ENCODE measurements at regions not wholly inside any gene's neighbourhood (a gene's known extent, or its start where the extent isn't known, plus 50 kb on each side); places are given as distances from the start of the nearest gene placed in this dataset.
"Not testable (repeated sequence)": the region's sequence is repeated elsewhere in the genome, so short reads cannot be mapped to it uniquely, and the experiment has no call there.

DNA sequence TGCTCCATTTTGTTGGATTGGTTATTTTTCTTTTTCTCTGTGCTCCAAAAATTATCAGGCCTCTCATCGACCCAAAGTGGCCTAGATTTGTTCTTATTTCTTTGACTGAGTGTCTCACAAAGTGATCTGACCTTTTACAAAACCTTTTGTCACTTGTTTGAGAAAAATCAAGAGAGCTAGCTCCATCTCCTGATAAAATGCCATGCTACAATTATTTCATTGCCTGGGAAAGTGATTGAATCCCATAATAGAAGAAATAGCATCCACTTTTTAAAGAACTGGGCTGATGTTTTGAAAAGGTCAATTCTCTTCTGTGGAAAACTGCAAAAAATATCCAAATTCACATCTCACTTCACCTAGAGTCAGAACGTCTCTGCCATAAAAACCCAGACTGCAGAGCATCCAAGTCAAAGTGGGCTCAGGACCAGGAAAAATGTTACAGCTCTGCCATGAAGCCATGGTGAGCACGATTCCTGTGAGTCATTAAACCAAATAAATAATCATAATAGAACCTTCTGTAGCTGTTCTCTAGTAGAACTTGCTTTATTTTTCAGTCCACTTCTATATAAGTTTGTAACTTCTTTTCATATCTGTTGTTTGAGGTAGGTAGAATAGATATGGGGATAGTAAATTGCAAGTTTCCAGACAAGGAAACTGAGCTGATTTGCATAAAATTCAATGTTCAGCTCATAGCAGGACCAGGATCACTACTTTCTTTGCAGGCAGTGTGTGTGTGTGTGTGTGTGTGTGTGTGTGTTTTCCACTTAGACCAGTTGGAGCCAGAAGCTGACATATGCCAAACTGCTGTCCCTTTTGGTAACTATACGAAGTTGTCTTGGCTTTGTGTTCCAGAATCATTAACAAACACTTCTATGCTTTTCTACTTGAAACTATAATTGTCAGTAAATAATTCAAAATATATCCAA, 632.5 kb upstream of the ANKRD30A start:
- DNase-seq (ENCODE audit: low read depth): peak; percentile 80

GRCh38 chr10:36491926-36492325, 633.5 kb upstream of the ANKRD30A start:
- DNase-seq (ENCODE audit: low read depth): no peak

DNA sequence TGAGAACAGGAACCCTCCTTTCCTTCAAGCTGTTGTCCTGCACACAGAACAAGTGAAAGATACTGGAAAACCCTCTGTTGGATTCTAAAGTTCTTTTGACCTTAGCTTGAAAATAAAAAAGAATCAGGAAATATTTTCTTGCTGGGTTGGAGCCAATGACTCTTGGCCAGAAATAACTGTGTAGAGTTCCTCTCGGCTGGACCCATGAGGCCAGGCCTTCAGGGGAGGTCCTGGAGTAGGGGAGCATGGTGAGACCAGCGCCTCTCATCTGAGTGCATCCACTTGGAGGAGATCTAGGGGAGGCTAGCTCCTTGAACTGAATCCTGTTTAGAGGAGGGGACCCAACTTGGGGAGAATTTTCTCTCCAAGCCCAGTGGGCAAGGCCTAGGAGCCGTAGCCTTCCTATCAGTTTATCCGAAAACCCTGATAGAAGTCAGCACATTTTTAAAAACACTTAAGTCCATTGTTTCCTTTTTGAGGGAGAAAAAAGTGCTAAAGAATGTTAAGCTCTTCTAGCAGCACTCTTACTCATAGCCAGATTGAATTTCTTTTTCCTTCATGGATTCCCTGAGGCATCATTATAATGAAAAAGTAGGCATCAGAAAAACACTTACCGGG, 635.7 kb upstream of the ANKRD30A start:
- peak; percentile 80 for DNase-seq (ENCODE audit: low read depth)

- DNase-seq (ENCODE audit: low read depth): no peak
Measured at GRCh38 chr10:36489181-36489580, 636.2 kb upstream of the ANKRD30A start.

DNA sequence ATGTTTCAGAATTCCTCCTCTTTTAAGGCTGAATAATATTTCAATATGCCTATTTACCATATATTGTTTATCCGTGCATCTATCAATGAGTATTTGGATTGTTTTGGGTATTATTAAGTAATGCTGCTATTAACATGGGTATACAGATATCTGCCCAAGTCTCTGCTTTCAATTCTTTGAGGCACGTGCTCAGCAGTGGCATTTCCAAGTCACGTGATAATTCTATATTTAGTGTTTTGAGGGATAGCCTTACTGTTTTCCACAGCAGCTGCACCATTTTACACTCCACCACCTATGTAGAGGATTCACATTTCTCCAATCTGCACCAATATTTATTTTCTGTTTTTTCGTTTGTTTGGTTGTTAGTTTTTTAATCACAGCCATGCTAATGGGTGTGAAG, 636.8 kb upstream of the ANKRD30A start:
- DNase-seq (ENCODE audit: low read depth): no peak

DNA sequence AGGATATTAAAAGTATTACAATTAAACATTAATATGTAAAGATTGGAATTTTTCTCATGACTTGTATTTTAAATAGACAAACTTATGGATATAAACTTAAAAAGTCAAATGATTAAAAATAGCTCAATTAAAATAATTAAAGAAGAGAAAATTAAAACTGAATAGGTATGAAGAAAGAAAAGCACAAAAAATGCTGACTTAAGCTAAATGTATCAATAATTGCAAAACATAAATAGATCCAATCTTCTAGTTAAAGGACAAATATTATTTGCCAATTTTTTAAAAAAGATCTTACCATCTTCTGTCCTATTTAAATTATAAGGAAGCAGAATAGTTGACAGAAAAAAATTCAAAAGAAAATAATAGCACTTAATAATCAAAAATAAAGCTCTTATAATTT, 646.3 kb upstream of the ANKRD30A start:
- DNase-seq (ENCODE audit: low read depth): no peak

DNA sequence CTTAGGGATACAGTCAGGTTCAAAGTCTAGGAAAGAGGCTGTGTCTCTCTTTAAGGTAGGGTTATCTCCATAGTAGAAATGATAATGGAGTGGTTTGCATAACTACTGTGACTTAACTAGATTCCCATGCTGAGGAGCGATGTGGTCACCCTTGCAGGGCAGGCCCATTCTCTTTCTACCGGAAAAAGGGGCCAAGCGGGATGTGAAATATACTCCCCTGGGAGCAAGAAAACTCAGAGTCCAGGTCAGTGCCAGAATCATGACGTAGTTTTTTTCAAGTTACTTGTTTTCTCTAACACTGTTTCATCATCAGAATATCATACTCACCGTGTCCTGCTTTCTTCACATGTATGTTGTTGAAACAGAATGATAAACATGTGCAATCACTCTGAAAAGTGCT, 649.0 kb upstream of the ANKRD30A start:
- DNase-seq (ENCODE audit: low read depth): no peak

GRCh38 chr10:36475746-36476145, 649.7 kb upstream of the ANKRD30A start:
- DNase-seq (ENCODE audit: low read depth): no peak

DNA sequence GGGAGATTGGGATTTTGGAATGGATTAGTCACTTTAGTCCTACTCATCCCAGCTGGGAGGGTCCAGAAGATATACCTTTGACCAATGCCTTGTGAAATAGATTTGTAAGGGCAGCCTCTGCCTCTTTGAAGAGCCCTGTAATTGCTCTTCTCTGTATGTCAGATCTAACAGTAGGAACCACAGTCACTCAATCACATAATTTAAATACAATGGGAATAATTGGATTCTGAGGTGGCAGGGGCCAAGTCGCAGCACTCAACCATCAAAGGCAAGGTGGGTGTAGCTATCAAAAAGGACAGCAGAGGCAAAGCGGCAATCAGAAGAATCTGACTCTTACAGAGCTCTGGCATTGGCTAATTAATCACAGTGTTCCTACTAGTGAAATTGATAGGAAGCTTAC, 650.9 kb upstream of the ANKRD30A start:
- no peak for DNase-seq (ENCODE audit: low read depth)

DNA sequence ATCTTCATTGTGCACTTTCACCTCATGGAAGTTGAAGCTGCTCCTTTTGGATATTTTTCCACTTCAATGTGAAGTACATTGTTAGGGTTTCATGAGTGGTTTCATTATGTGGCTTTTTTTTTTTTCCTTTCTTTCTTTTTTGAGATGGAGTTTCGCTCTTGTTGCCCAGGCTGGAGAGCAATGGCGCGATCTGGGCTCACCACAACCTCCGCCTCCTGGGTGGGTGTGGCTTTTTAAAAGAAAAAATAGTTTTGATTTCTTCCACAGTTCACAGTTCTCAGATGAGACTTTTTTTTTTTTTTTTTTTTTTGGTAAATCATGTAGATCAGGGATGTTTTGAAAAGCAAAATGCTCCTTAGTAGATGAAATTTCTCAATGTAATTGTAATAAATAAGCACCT, 652.3 kb upstream of the ANKRD30A start:
- DNase-seq (ENCODE audit: low read depth): no peak

DNA sequence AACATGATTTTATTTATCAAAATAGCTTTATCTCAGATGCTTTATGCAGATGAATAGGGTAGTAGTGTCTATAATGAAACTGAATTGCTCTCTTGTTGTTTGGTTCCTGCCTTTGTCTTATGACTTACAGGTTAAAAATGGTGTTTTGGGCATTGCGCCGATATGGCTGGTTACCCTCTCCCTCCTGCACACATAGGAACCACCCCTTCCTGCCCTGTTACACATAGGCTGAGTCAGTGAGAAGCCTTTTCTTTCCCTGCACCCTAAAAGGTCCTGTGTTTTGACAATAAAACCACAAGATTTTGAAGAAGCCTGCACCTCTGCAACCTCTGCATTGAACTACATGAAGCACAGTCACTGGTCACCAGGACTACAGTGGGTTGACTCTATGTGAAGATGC, 655.8 kb upstream of the ANKRD30A start:
- peak; percentile 83 for DNase-seq (ENCODE audit: low read depth)

- no peak for DNase-seq (ENCODE audit: low read depth)
Measured at GRCh38 chr10:36468620-36469019, 656.8 kb upstream of the ANKRD30A start.

DNA sequence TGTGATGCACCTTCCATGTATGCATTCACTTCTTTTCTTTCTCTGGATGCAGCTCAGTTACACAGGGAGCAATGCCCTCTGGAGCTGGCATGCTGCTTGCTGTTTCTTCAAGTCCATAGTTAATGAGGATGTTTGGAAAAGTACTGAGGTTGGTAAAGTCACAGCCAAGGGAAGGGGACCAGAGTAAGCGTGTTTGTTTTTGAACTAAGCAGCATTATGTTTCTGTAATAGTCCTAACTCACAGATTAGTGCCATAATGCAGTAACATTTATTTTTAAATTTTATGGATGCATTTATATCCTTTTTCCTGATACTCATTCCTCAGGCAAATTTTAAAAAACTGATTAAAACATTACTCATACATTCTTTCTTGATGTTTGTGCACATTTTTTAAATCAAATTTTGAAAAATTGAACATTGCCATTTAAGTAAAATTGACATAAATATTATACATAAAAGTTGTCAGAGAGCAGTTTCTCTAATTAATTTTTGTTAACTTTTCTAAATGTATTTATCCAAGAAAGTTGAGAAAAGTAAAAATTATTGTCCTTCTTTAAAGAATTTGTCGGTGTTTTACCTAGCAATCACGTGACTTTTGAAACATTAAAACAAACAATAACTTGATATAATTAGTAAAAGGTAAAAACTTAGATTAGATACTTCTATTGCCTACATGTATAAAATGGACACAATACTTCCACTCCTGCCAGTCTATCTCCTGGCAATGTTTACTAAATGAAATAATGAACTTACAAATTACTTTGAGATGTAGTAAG, 659.6 kb upstream of the ANKRD30A start:
- DNase-seq (ENCODE audit: low read depth): peak; percentile 20

GRCh38 chr10:36464291-36464690, 661.1 kb upstream of the ANKRD30A start:
- DNase-seq (ENCODE audit: low read depth): no peak

DNA sequence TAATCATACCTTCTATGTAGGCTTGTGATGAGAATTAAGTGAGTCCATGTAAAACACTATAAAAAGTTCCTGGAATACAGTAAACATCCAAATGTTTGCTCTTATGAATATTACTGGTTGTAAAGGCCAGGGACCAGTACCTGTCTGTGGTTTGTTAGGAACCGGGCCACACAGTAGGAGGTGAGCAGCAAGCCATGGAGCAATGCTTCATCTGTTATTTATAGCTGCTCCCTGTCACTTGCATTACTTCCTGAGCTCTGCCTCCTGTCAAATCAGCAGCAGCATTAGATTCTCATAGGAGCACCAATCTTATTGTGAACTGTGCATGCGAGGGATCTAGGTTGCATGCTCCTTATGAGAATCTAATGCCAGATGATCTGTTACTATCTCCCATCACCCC, 662.0 kb upstream of the ANKRD30A start:
- no peak for DNase-seq (ENCODE audit: low read depth)

- DNase-seq (ENCODE audit: low read depth): no peak
Measured at GRCh38 chr10:36462194-36462593, 663.2 kb upstream of the ANKRD30A start.

DNA sequence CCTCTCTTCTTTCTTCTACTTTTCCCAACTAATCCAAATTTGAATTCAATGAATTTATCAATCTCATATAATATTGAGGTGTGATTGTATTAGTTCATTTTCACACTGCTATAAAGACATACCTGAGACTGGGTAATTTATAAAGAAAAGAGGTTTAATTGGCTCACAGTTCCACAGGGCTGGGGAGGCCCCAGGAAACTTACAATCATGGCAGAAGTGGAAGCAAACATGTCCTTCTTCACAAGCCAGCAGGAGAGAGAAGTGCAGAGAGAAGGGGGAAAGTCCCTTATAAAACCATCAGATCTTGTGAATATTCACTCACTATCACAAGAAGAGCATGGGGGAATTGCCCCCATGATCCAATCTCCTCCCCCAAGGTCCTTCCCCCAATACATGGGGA, 667.0 kb upstream of the ANKRD30A start:
- not testable (repeated sequence) for DNase-seq (ENCODE audit: low read depth)

DNA sequence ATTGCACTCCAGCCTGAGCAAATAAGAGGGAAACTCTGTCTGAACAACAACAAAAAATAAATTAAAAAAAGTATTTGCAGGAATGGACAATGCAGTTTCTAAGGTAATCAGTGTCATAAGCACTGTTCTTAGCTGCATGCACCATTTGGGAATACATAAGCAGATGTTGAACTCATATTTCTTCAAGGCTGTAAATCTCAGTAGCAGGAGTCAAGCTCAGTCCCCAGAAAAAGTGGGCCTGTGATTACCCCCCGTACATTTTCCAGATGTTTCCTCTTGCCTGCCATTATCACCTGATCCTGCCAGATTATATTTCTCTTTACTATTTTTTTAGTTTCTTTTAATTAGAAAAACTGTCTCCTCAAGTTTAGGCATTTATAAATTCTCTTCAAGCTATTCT, 667.6 kb upstream of the ANKRD30A start:
- no peak for DNase-seq (ENCODE audit: low read depth)

DNA sequence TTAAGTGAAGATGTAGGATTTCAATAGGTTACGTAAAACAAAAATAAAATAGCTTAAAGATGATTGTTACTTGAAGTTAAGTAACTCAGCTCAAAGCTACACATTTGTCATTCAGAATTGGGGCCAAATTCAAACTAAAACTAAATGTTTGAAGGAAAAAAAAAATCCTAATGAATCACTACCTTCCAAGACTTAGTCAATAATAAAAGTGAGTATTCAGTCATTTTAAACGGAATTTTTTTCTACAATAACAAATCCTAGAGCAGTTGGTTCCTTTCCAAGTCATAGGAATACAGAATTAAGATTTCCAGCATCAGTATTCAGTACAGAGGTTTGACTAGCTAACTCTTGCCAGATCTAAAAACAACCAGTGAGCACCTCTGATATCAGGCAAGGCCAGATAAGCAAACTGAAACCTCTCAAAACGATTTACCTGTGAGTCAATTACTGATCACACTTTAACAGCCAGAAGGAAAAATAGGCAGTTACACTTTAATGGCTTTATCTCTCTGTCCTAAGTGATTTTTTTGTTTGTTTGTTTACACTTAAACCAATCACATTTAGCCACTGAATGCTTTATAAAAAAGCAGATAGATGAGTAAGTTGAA, 669.8 kb upstream of the ANKRD30A start:
- DNase-seq (ENCODE audit: low read depth): peak; percentile 11

DNA sequence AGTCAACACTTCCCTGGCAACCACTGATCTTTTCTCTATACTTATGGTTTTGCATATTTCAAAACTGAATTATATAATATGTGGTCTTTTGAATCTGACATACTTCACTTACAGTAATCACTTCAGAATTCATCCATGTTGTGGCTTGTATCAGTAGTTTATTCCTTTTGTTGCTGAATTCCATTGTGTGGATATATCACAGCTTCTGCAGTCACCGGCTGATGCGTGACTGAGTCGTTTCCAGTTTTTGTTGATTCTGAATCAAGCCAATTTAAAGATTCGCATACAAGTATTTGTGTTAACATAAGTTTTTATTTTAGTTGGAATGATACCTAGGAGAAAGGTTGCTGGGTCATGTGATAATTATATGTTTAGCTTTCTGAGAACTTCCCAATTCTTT, 672.5 kb upstream of the ANKRD30A start:
- no peak for DNase-seq (ENCODE audit: low read depth)

- DNase-seq (ENCODE audit: low read depth): no peak
Measured at GRCh38 chr10:36451391-36451970, 673.9 kb upstream of the ANKRD30A start.

- peak; percentile 54 for DNase-seq (ENCODE audit: low read depth)
Measured at GRCh38 chr10:36450380-36450779, 675.0 kb upstream of the ANKRD30A start.
